ENCODE measurements at regions not wholly inside any gene's neighbourhood (a gene's known extent, or its start where the extent isn't known, plus 50 kb on each side); places are given as distances from the start of the nearest gene placed in this dataset.
"Not testable (repeated sequence)": the region's sequence is repeated elsewhere in the genome, so short reads cannot be mapped to it uniquely, and the experiment has no call there.

- H3K27me3 ChIP-seq, result peaks cover 0 to 13% (median 4%) of the 10 kb centered on the region in 7 donors
- DNase-seq; H3K27ac ChIP-seq; intact Hi-C loops (cut with DNase I); ATAC-seq; H3K36me3 ChIP-seq; H3K4me3 ChIP-seq; H3K9me3 ChIP-seq; H3K4me1 ChIP-seq: not testable (repeated sequence)
- WGBS, 2 donors, result 62 to 70% methylated on average over 3 of the region's 3 CpGs
These were observed 97.2 kb downstream of the DEFB131A start for GRCh38 chr4:9541388-9541915.

- H3K4me1 ChIP-seq; H3K9me3 ChIP-seq; intact Hi-C loops (cut with DNase I); H3K27me3 ChIP-seq; ATAC-seq; H3K36me3 ChIP-seq; DNase-seq; H3K27ac ChIP-seq; H3K4me3 ChIP-seq: not testable (repeated sequence)
- 70 to 73% methylated on average over 2 of the region's 2 CpGs for WGBS, 2 donors
These were observed 100.6 kb downstream of the DEFB131A start for GRCh38 chr4:9544851-9545250.

- H3K9me3 ChIP-seq; H3K27ac ChIP-seq; DNase-seq; ATAC-seq; H3K4me1 ChIP-seq; H3K4me3 ChIP-seq; H3K36me3 ChIP-seq; H3K27me3 ChIP-seq; intact Hi-C loops (cut with DNase I): not testable (repeated sequence)
- WGBS, 2 donors, result 81% methylated on average over 6 of the region's 6 CpGs
These were observed 103.3 kb downstream of the DEFB131A start for GRCh38 chr4:9547470-9547869.

GRCh38 chr4:9556076-9556475 is 111.9 kb downstream of the DEFB131A start:
- H3K9me3 ChIP-seq; DNase-seq; intact Hi-C loops (cut with DNase I); H3K27ac ChIP-seq; H3K4me3 ChIP-seq; H3K4me1 ChIP-seq; ATAC-seq; H3K36me3 ChIP-seq; H3K27me3 ChIP-seq: not testable (repeated sequence)
- 85 to 86% methylated on average over 6 of the region's 6 CpGs for WGBS, 2 donors

- peaks cover 0 to 37% (median 0%) of the 10 kb centered on the region in 11 donors for H3K9me3 ChIP-seq
- intact Hi-C loops (cut with DNase I); H3K27me3 ChIP-seq: not testable (repeated sequence)
These were observed 133.7 kb downstream of the DEFB131A start for GRCh38 chr4:9577869-9578268.

DNA sequence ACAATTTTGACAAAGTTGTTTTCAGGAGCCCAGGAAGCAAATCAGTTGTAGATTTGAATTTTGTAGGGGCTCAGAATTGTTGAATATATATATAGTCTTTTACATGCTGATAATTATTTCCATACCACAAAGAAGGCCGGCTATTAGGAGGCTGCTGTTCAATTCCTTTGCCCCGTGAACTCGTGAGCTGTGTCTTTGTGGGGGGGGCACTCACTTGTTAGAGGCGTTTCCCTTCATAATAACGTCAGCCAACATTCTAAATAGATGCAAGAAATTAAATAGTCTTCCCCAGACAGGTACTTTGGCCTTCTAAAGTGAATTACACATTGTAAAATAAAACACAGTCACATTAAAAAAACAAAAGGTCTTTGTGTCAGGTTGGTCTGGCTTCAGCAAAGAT is 138.7 kb downstream of the DEFB131A start:
- H3K4me3 ChIP-seq; ATAC-seq; intact Hi-C loops (cut with DNase I); H3K27me3 ChIP-seq; H3K36me3 ChIP-seq; H3K4me1 ChIP-seq; H3K27ac ChIP-seq; DNase-seq: not testable (repeated sequence)
- peaks cover 0 to 23% (median 0%) of the 10 kb centered on the region in 11 donors for H3K9me3 ChIP-seq
- WGBS, 2 donors, result 61 to 71% methylated on average over 5 of the region's 5 CpGs

More at GRCh38 chr4:9577869-9578268, 133.7 kb downstream of the DEFB131A start:
- TF ChIP-seq, protein P1, sequence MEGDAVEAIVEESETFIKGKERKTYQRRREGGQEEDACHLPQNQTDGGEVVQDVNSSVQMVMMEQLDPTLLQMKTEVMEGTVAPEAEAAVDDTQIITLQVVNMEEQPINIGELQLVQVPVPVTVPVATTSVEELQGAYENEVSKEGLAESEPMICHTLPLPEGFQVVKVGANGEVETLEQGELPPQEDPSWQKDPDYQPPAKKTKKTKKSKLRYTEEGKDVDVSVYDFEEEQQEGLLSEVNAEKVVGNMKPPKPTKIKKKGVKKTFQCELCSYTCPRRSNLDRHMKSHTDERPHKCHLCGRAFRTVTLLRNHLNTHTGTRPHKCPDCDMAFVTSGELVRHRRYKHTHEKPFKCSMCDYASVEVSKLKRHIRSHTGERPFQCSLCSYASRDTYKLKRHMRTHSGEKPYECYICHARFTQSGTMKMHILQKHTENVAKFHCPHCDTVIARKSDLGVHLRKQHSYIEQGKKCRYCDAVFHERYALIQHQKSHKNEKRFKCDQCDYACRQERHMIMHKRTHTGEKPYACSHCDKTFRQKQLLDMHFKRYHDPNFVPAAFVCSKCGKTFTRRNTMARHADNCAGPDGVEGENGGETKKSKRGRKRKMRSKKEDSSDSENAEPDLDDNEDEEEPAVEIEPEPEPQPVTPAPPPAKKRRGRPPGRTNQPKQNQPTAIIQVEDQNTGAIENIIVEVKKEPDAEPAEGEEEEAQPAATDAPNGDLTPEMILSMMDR (IDR thresholded peaks at IDR 0.05), result peak in 1 of 9 donors; percentile 8
- H3K4me1 ChIP-seq, H3K4me3 ChIP-seq, H3K36me3 ChIP-seq, ATAC-seq, DNase-seq, H3K27ac ChIP-seq: not testable (repeated sequence)
- 43 to 48% methylated on average over 3 of the region's 3 CpGs for WGBS, 2 donors

- Histone ChIP-seq H3K27ac (no peak overlapping the region), H3K27me3 (no peaks in the 10 kb centered on the region), H3K4me1 (no peaks in the 10 kb centered on the region), H3K36me3 (no peaks in the 10 kb centered on the region), H3K4me3 (no peak overlapping the region), H3K9me3 (no peaks in the 10 kb centered on the region)
- intact Hi-C loops (cut with DNase I), result no loop called here
- WGBS, 2 donors, result 91 to 92% methylated on average over 1 of the region's 1 CpG
- DNase-seq, result no peak
- TF ChIP-seq, protein P1 (IDR thresholded peaks at IDR 0.05), result no peak
- no peak for ATAC-seq
These were observed 147.8 kb downstream of the DEFB131A start for GRCh38 chr4:9592010-9592409.

Measured in heart right ventricle (tissue), 16 donors.